Sigmoid colon (tissue), 4 donors: ENCODE measurements at regions not wholly inside any gene's neighbourhood (a gene's known extent, or its start where the extent isn't known, plus 50 kb on each side); places are given as distances from the start of the nearest gene placed in this dataset.

ENCODE experiments used
- POLR2A ChIP-seq, 2 donors: fragments of 450-650 bp; IDR thresholded peaks; one replicate each; pipeline ENCODE4 v1.6.1; 2016; ENCODE audit warnings: antibody characterized with exemption in 2 of 2, mild to moderate bottlenecking in 2 of 2, moderate library complexity in 2 of 2
- POLR2AphosphoS5 ChIP-seq, 4 donors: sonication (generic); formaldehyde crosslinking; IDR thresholded peaks; one replicate each; pipeline ENCODE4 v1.6.1; 2017; ENCODE audit warnings: antibody characterized with exemption in 4 of 4
- TF ChIP-seq, protein P1 (sequence below), 4 experiments: fragments of 450-650 bp in 3 of 4; fragments of 200-600 bp in 1 of 4; IDR thresholded peaks; one replicate each; pipeline ENCODE4 v1.5.1; 2016 to 2019; ENCODE audit warnings: antibody characterized with exemption in 4 of 4, mild to moderate bottlenecking in 3 of 4, moderate library complexity in 2 of 4

DNA sequence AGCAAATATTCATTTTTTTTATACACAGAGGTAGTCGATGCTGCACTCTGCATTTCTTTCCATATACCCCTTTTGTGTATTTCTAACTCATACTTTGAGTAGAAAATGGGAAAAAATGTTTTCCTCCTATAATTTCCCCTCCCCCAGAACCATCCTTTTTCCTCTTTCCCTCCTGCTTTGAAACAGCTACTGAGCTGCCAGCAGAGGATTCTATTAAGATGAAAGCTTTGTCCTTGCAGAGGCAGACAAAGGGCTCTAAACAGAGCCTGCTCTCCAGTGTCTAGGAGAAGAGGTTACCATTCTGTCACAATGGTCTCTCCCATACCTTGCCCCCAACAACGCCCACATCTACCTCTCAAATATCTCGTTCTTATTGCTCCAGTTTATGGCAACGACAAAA lies 74.6 kb upstream of the OSBPL8 start:
- TF ChIP-seq, protein P1, sequence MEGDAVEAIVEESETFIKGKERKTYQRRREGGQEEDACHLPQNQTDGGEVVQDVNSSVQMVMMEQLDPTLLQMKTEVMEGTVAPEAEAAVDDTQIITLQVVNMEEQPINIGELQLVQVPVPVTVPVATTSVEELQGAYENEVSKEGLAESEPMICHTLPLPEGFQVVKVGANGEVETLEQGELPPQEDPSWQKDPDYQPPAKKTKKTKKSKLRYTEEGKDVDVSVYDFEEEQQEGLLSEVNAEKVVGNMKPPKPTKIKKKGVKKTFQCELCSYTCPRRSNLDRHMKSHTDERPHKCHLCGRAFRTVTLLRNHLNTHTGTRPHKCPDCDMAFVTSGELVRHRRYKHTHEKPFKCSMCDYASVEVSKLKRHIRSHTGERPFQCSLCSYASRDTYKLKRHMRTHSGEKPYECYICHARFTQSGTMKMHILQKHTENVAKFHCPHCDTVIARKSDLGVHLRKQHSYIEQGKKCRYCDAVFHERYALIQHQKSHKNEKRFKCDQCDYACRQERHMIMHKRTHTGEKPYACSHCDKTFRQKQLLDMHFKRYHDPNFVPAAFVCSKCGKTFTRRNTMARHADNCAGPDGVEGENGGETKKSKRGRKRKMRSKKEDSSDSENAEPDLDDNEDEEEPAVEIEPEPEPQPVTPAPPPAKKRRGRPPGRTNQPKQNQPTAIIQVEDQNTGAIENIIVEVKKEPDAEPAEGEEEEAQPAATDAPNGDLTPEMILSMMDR (IDR thresholded peaks at IDR 0.05) = no peak
- TF ChIP-seq POLR2AphosphoS5 (IDR thresholded peaks at IDR 0.05) (no peak), POLR2A (IDR thresholded peaks at IDR 0.05) (no peak)
